Uterus (tissue), 2 donors: ENCODE measurements at regions not wholly inside any gene's neighbourhood (a gene's known extent, or its start where the extent isn't known, plus 50 kb on each side); places are given as distances from the start of the nearest gene placed in this dataset.

ENCODE experiments used
- POLR2A ChIP-seq, 2 donors: fragments of 450-650 bp; IDR thresholded peaks; one replicate each; pipeline ENCODE4 v1.6.1; 2016; ENCODE audit warnings: antibody characterized with exemption in 2 of 2, mild to moderate bottlenecking in 1 of 2, moderate library complexity in 1 of 2
- TF ChIP-seq, protein P1 (sequence below), 4 experiments: fragments of 200-600 bp in 2 of 4; fragments of 450-650 bp in 2 of 4; sonication (generic) in 2 of 4; IDR thresholded peaks; one replicate each; pipeline ENCODE4 v1.5.1; 2016 to 2019; ENCODE audit warnings: antibody characterized with exemption in 4 of 4, mild to moderate bottlenecking in 2 of 4, moderate library complexity in 1 of 4

DNA sequence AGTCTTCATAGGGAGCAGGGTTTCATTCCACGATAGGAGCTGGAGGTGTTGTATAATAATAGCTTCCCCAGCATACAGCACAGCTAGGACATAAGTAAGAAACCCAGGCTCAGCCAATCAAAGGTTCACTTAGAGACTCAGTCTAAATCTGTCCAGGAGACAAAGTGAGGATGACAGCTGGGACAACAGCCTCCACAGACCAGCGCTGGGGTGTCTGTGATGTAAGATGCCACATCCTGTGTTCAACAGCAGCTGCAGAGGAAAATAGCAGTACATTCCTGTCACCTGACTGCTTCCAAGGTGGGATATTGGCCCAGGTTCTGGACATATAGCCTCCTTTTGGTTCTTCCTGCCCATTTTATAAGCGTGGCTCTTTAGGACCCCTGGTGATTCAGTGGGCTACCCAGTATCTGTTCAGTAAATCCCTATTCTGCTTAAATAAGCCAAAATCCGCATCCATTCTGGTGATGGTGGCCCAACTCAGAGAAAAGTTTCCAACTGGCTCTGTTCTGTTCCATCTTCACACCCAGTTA is 176.8 kb upstream of the SYT6 start:
- TF ChIP-seq POLR2A (IDR thresholded peaks at IDR 0.05): no peak
- TF ChIP-seq, protein P1, sequence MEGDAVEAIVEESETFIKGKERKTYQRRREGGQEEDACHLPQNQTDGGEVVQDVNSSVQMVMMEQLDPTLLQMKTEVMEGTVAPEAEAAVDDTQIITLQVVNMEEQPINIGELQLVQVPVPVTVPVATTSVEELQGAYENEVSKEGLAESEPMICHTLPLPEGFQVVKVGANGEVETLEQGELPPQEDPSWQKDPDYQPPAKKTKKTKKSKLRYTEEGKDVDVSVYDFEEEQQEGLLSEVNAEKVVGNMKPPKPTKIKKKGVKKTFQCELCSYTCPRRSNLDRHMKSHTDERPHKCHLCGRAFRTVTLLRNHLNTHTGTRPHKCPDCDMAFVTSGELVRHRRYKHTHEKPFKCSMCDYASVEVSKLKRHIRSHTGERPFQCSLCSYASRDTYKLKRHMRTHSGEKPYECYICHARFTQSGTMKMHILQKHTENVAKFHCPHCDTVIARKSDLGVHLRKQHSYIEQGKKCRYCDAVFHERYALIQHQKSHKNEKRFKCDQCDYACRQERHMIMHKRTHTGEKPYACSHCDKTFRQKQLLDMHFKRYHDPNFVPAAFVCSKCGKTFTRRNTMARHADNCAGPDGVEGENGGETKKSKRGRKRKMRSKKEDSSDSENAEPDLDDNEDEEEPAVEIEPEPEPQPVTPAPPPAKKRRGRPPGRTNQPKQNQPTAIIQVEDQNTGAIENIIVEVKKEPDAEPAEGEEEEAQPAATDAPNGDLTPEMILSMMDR (IDR thresholded peaks at IDR 0.05): no peak
